ENCODE measurements at regions not wholly inside any gene's neighbourhood (a gene's known extent, or its start where the extent isn't known, plus 50 kb on each side); places are given as distances from the start of the nearest gene placed in this dataset.
"Not testable (repeated sequence)": the region's sequence is repeated elsewhere in the genome, so short reads cannot be mapped to it uniquely, and the experiment has no call there.

GRCh38 chr2:237232166-237232565 lies 146.5 kb downstream of the COPS8 start:
- no peak for DNase-seq (ENCODE audit: extremely low read depth in 1 of 11, low read depth in 9 of 11, low spot score in 4 of 11)

GRCh38 chr2:237234268-237234667 lies 148.6 kb downstream of the COPS8 start:
- DNase-seq (ENCODE audit: extremely low read depth in 1 of 11, low read depth in 9 of 11, low spot score in 4 of 11) = no peak

GRCh38 chr2:237235383-237236095 lies 149.8 kb downstream of the COPS8 start:
- no peak for DNase-seq (ENCODE audit: extremely low read depth in 1 of 11, low read depth in 9 of 11, low spot score in 4 of 11)

GRCh38 chr2:237236188-237236587 lies 150.5 kb downstream of the COPS8 start:
- no peak for DNase-seq (ENCODE audit: extremely low read depth in 1 of 11, low read depth in 9 of 11, low spot score in 4 of 11)

- DNase-seq (ENCODE audit: extremely low read depth in 1 of 11, low read depth in 9 of 11, low spot score in 4 of 11) = no peak
Measured at GRCh38 chr2:237238249-237238648, 152.6 kb downstream of the COPS8 start.

GRCh38 chr2:237240252-237240651 lies 154.6 kb downstream of the COPS8 start:
- no peak for DNase-seq (ENCODE audit: extremely low read depth in 1 of 11, low read depth in 9 of 11, low spot score in 4 of 11)

- not testable (repeated sequence) for DNase-seq (ENCODE audit: extremely low read depth in 1 of 11, low read depth in 9 of 11, low spot score in 4 of 11)
Measured at GRCh38 chr2:237240868-237241267, 155.2 kb downstream of the COPS8 start.

- no peak for DNase-seq (ENCODE audit: extremely low read depth in 1 of 11, low read depth in 9 of 11, low spot score in 4 of 11)
Measured at GRCh38 chr2:237242091-237242536, 156.4 kb downstream of the COPS8 start.

- no peak for DNase-seq (ENCODE audit: extremely low read depth in 1 of 11, low read depth in 9 of 11, low spot score in 4 of 11)
Measured at GRCh38 chr2:237243487-237243886, 157.8 kb downstream of the COPS8 start.

- no peak for DNase-seq (ENCODE audit: extremely low read depth in 1 of 11, low read depth in 9 of 11, low spot score in 4 of 11)
Measured at GRCh38 chr2:237244178-237244577, 158.5 kb downstream of the COPS8 start.

- no peak for DNase-seq (ENCODE audit: extremely low read depth in 1 of 11, low read depth in 9 of 11, low spot score in 4 of 11)
Measured at GRCh38 chr2:237244976-237245646, 159.4 kb downstream of the COPS8 start.

- no peak for DNase-seq (ENCODE audit: extremely low read depth in 1 of 11, low read depth in 9 of 11, low spot score in 4 of 11)
Measured at GRCh38 chr2:237250599-237250998, 163.4 kb downstream of the COL6A3 start.

- DNase-seq (ENCODE audit: extremely low read depth in 1 of 11, low read depth in 9 of 11, low spot score in 4 of 11) = no peak
Measured at GRCh38 chr2:237251986-237252385, 162.0 kb downstream of the COL6A3 start.

GRCh38 chr2:237253046-237253702 lies 160.8 kb downstream of the COL6A3 start:
- DNase-seq (ENCODE audit: extremely low read depth in 1 of 11, low read depth in 9 of 11, low spot score in 4 of 11) = no peak

GRCh38 chr2:237254369-237254861 lies 159.5 kb downstream of the COL6A3 start:
- no peak for DNase-seq (ENCODE audit: extremely low read depth in 1 of 11, low read depth in 9 of 11, low spot score in 4 of 11)

- DNase-seq (ENCODE audit: extremely low read depth in 1 of 11, low read depth in 9 of 11, low spot score in 4 of 11) = no peak
Measured at GRCh38 chr2:237254911-237255578, 158.9 kb downstream of the COL6A3 start.

- no peak for DNase-seq (ENCODE audit: extremely low read depth in 1 of 11, low read depth in 9 of 11, low spot score in 4 of 11)
Measured at GRCh38 chr2:237256887-237257286, 157.1 kb downstream of the COL6A3 start.

GRCh38 chr2:237257471-237257951 lies 156.5 kb downstream of the COL6A3 start:
- no peak for DNase-seq (ENCODE audit: extremely low read depth in 1 of 11, low read depth in 9 of 11, low spot score in 4 of 11)

- no peak for DNase-seq (ENCODE audit: extremely low read depth in 1 of 11, low read depth in 9 of 11, low spot score in 4 of 11)
Measured at GRCh38 chr2:237258116-237258515, 155.8 kb downstream of the COL6A3 start.
